Activated T-cell treated with anti-CD3 and anti-CD28 coated beads, Interleukin-2, amount 50 U/mL, for 72 hours (primary cell): ENCODE measurements at regions not wholly inside any gene's neighbourhood (a gene's known extent, or its start where the extent isn't known, plus 50 kb on each side); places are given as distances from the start of the nearest gene placed in this dataset.

Experiments used
- ATAC-seq, 2 donors: fragments of 150-1000 bp; cut with Tn5 transposase; replicated peaks in 1 of 2; 2 replicates each; pipeline ENCODE4 v1.10.0; 2021; ENCODE audit warnings: moderate library complexity in 2 of 2, mild to moderate bottlenecking in 1 of 2
- DNase-seq, 2 donors: peaks; one replicate each; pipeline ENCODE4 v3.0.0; 2021 to 2022; ENCODE audit warnings: mixed read lengths in 1 of 2
- H3K27ac Mint-ChIP-seq: one replicate; pipeline ENCODE4 v1.8.0; 2022; ENCODE audit warnings: mild to moderate bottlenecking, moderate library complexity, mixed read lengths
- H3K27me3 Mint-ChIP-seq: one replicate; pipeline ENCODE4 v1.8.0; 2022; ENCODE audit warnings: low read depth, mixed read lengths
- H3K36me3 Mint-ChIP-seq, 2 donors: one replicate each; pipeline ENCODE4 v1.8.0; 2022; ENCODE audit warnings: mixed read lengths in 2 of 2, mild to moderate bottlenecking in 1 of 2; ENCODE audit not compliant: insufficient read depth in 2 of 2
- H3K4me1 Mint-ChIP-seq: one replicate; pipeline ENCODE4 v1.8.0; 2022; ENCODE audit warnings: low read depth, mixed read lengths
- H3K4me3 Mint-ChIP-seq, 2 donors: one replicate each; pipeline ENCODE4 v1.8.0; 2022; ENCODE audit warnings: mild to moderate bottlenecking in 2 of 2, mixed read lengths in 2 of 2, moderate library complexity in 2 of 2
- H3K9me3 Mint-ChIP-seq, 2 donors: one replicate each; pipeline ENCODE4 v1.8.0; 2022; ENCODE audit warnings: mixed read lengths in 2 of 2

GRCh38 chr3:126262227-126262626 lies 81.8 kb upstream of the ALDH1L1 start:
- DNase-seq (no peak), ATAC-seq (no peak)
- Mint-ChIP-seq H3K27me3 (peaks cover 13% of the 10 kb centered on the region), H3K4me1 (peaks cover 21% of the 10 kb centered on the region), H3K4me3 (no peak overlapping the region), H3K36me3 (peaks cover 2% of the 10 kb centered on the region in 2 donors), H3K27ac (no peak overlapping the region), H3K9me3 (no peaks in the 10 kb centered on the region)

GRCh38 chr3:126261037-126261436 lies 80.7 kb upstream of the ALDH1L1 start:
- peak; percentile 70 to 77 for ATAC-seq
- Mint-ChIP-seq H3K4me1 (peaks cover 21% of the 10 kb centered on the region), H3K27ac (peak overlapping the region; percentile 75), H3K27me3 (peaks cover 16% of the 10 kb centered on the region), H3K9me3 (no peaks in the 10 kb centered on the region), H3K4me3 (peak overlapping the region; percentile 8 to 70), H3K36me3 (peaks cover 2% of the 10 kb centered on the region in 2 donors)
- peak; percentile 43 to 47 for DNase-seq

GRCh38 chr3:126259411-126260391 lies 79.3 kb upstream of the ALDH1L1 start:
- Mint-ChIP-seq H3K4me1 (peaks cover 21% of the 10 kb centered on the region), H3K27me3 (peaks cover 23% of the 10 kb centered on the region), H3K9me3 (no peaks in the 10 kb centered on the region), H3K27ac (no peak overlapping the region), H3K4me3 (peak overlapping the region in 1 of 2 donors; percentile 24), H3K36me3 (peaks cover 2% of the 10 kb centered on the region in 2 donors)
- peak; percentile 27 to 31 for DNase-seq
- no peak for ATAC-seq

GRCh38 chr3:126258670-126259069 lies 78.3 kb upstream of the ALDH1L1 start:
- Mint-ChIP-seq H3K4me1 (peaks cover 21% of the 10 kb centered on the region), H3K36me3 (peaks cover 2% of the 10 kb centered on the region in 2 donors), H3K4me3 (no peak overlapping the region), H3K9me3 (no peaks in the 10 kb centered on the region), H3K27me3 (peaks cover 23% of the 10 kb centered on the region), H3K27ac (no peak overlapping the region)
- DNase-seq (peak; percentile 19 to 27), ATAC-seq (peak; percentile 64 to 65)

- Mint-ChIP-seq H3K9me3 (no peaks in the 10 kb centered on the region), H3K4me1 (peaks cover 21% of the 10 kb centered on the region), H3K27ac (no peak overlapping the region), H3K36me3 (peaks cover 2% of the 10 kb centered on the region in 2 donors), H3K27me3 (peaks cover 23% of the 10 kb centered on the region), H3K4me3 (no peak overlapping the region)
- DNase-seq, result no peak
- ATAC-seq, result no peak
Measured at GRCh38 chr3:126257984-126258383, 77.6 kb upstream of the ALDH1L1 start.

- no peak overlapping the region for H3K27ac Mint-ChIP-seq
- H3K9me3 Mint-ChIP-seq, result no peaks in the 10 kb centered on the region
- no peak for ATAC-seq
- no peak overlapping the region for H3K4me3 Mint-ChIP-seq
- no peak for DNase-seq
- H3K27me3 Mint-ChIP-seq, result peaks cover 22% of the 10 kb centered on the region
- peaks cover 2% of the 10 kb centered on the region in 2 donors for H3K36me3 Mint-ChIP-seq
- H3K4me1 Mint-ChIP-seq, result peaks cover 21% of the 10 kb centered on the region
Measured at GRCh38 chr3:126257174-126257573, 76.8 kb upstream of the ALDH1L1 start.

GRCh38 chr3:126256251-126256650 lies 75.9 kb upstream of the ALDH1L1 start:
- Mint-ChIP-seq H3K27me3 (peaks cover 13% of the 10 kb centered on the region), H3K27ac (no peak overlapping the region), H3K4me3 (no peak overlapping the region), H3K9me3 (no peaks in the 10 kb centered on the region), H3K36me3 (no peaks in the 10 kb centered on the region), H3K4me1 (peaks cover 21% of the 10 kb centered on the region)
- DNase-seq (no peak), ATAC-seq (no peak)

- Mint-ChIP-seq H3K27ac (no peak overlapping the region), H3K9me3 (peaks cover 2% of the 10 kb centered on the region in 2 donors), H3K36me3 (peaks cover 0 to 2% of the 10 kb centered on the region in 2 donors), H3K4me3 (no peak overlapping the region), H3K4me1 (no peaks in the 10 kb centered on the region), H3K27me3 (peaks cover 20% of the 10 kb centered on the region)
- ATAC-seq (no peak), DNase-seq (no peak)
Measured at GRCh38 chr3:126253072-126253471, 72.7 kb upstream of the ALDH1L1 start.

- H3K27me3 Mint-ChIP-seq, result peaks cover 20% of the 10 kb centered on the region
- H3K9me3 Mint-ChIP-seq, result peaks cover 3 to 8% of the 10 kb centered on the region in 2 donors
- no peak overlapping the region for H3K4me3 Mint-ChIP-seq
- H3K4me1 Mint-ChIP-seq, result no peaks in the 10 kb centered on the region
- H3K36me3 Mint-ChIP-seq, result peaks cover 0 to 2% of the 10 kb centered on the region in 2 donors
- H3K27ac Mint-ChIP-seq, result no peak overlapping the region
- ATAC-seq (no peak), DNase-seq (no peak)
Measured at GRCh38 chr3:126252373-126252772, 72.0 kb upstream of the ALDH1L1 start.

- Mint-ChIP-seq H3K4me3 (no peak overlapping the region), H3K36me3 (peaks cover 0 to 2% of the 10 kb centered on the region in 2 donors), H3K27me3 (peaks cover 6% of the 10 kb centered on the region), H3K9me3 (peaks cover 8% of the 10 kb centered on the region in 2 donors), H3K4me1 (no peaks in the 10 kb centered on the region), H3K27ac (no peak overlapping the region)
- DNase-seq, result peak; percentile 18 to 20
- no peak for ATAC-seq
Measured at GRCh38 chr3:126245811-126246727, 65.7 kb upstream of the ALDH1L1 start.
